GM23338 (cell line): ENCODE measurements at regions not wholly inside any gene's neighbourhood (a gene's known extent, or its start where the extent isn't known, plus 50 kb on each side); places are given as distances from the start of the nearest gene placed in this dataset.
"Not testable (repeated sequence)": the region's sequence is repeated elsewhere in the genome, so short reads cannot be mapped to it uniquely, and the experiment has no call there.

Experiments used
- CREB1 ChIP-seq: fragments of 250-450 bp; sonication (Bioruptor Pico); IDR thresholded peaks from 2 replicates; pipeline ENCODE4 v1.5.0; 2020; ENCODE audit warnings: low read depth, mild to moderate bottlenecking, moderate library complexity
- EZH2 ChIP-seq: fragments of 200-600 bp; sonication (generic); IDR thresholded peaks from one replicate; pipeline ENCODE4 v1.8.0; 2017; ENCODE audit warnings: antibody characterized with exemption, mild to moderate bottlenecking, low read depth; ENCODE audit not compliant: unreplicated experiment
- EZH2phosphoT487 ChIP-seq: fragments of 200-600 bp; sonication (generic); IDR thresholded peaks from one replicate; pipeline ENCODE4 v1.8.1; 2018; ENCODE audit warnings: antibody characterized with exemption; ENCODE audit not compliant: unreplicated experiment
- NANOG ChIP-seq: IDR thresholded peaks from 2 replicates; pipeline ENCODE4 v1.6.1; 2016; ENCODE audit warnings: antibody characterized with exemption, borderline replicate concordance
- POLR2AphosphoS5 ChIP-seq: IDR thresholded peaks from 2 replicates; pipeline ENCODE4 v1.6.1; 2016; ENCODE audit warnings: antibody characterized with exemption, low read depth
- STAT1 ChIP-seq: IDR thresholded peaks from one replicate; pipeline ENCODE4 v1.6.1; 2016; ENCODE audit warnings: antibody characterized with exemption; ENCODE audit not compliant: unreplicated experiment
- TF ChIP-seq, protein P1 (sequence below), 2 experiments: fragments of 200-600 bp in 1 of 2; sonication (generic) in 1 of 2; conservative IDR thresholded peaks; 2 replicates each; pipeline versions ENCODE4 v1.5.1 to v1.6.1; 2016 to 2017; ENCODE audit warnings: antibody characterized with exemption in 2 of 2, low read depth in 2 of 2, mild to moderate bottlenecking in 2 of 2, moderate library complexity in 1 of 2
- TF ChIP-seq, protein P2 (sequence below): IDR thresholded peaks from one replicate; pipeline ENCODE4 v1.6.1; 2018; ENCODE audit warnings: antibody characterized with exemption; ENCODE audit not compliant: unreplicated experiment

DNA sequence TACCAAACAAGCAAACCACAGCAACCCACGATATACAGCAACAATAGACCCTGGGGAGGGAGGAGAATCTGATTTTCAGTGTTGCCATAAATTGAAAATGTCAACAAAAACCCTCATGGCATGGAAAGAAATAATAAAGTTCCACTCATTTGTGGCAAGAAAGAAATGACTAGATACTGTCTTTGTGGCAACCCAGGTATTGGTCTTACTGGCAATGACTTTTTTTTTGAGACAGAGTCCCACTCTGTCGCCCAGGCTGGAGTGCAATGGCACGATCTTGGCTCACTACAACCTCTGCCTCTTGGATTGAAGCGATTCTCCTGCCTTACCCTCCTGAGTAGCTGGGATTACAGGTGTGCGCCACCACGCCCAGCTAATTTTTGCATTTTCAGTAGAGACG, 204.0 kb downstream of the NPIPA7 start:
- TF ChIP-seq, protein P1, sequence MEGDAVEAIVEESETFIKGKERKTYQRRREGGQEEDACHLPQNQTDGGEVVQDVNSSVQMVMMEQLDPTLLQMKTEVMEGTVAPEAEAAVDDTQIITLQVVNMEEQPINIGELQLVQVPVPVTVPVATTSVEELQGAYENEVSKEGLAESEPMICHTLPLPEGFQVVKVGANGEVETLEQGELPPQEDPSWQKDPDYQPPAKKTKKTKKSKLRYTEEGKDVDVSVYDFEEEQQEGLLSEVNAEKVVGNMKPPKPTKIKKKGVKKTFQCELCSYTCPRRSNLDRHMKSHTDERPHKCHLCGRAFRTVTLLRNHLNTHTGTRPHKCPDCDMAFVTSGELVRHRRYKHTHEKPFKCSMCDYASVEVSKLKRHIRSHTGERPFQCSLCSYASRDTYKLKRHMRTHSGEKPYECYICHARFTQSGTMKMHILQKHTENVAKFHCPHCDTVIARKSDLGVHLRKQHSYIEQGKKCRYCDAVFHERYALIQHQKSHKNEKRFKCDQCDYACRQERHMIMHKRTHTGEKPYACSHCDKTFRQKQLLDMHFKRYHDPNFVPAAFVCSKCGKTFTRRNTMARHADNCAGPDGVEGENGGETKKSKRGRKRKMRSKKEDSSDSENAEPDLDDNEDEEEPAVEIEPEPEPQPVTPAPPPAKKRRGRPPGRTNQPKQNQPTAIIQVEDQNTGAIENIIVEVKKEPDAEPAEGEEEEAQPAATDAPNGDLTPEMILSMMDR (conservative IDR thresholded peaks at IDR 0.05; ENCODE audit: low read depth in 2 of 2) = not testable (repeated sequence)
- not testable (repeated sequence) for TF ChIP-seq POLR2AphosphoS5; EZH2; EZH2phosphoT487; CREB1 (CRISPR knock-in tag); NANOG; STAT1
- TF ChIP-seq, protein P2, sequence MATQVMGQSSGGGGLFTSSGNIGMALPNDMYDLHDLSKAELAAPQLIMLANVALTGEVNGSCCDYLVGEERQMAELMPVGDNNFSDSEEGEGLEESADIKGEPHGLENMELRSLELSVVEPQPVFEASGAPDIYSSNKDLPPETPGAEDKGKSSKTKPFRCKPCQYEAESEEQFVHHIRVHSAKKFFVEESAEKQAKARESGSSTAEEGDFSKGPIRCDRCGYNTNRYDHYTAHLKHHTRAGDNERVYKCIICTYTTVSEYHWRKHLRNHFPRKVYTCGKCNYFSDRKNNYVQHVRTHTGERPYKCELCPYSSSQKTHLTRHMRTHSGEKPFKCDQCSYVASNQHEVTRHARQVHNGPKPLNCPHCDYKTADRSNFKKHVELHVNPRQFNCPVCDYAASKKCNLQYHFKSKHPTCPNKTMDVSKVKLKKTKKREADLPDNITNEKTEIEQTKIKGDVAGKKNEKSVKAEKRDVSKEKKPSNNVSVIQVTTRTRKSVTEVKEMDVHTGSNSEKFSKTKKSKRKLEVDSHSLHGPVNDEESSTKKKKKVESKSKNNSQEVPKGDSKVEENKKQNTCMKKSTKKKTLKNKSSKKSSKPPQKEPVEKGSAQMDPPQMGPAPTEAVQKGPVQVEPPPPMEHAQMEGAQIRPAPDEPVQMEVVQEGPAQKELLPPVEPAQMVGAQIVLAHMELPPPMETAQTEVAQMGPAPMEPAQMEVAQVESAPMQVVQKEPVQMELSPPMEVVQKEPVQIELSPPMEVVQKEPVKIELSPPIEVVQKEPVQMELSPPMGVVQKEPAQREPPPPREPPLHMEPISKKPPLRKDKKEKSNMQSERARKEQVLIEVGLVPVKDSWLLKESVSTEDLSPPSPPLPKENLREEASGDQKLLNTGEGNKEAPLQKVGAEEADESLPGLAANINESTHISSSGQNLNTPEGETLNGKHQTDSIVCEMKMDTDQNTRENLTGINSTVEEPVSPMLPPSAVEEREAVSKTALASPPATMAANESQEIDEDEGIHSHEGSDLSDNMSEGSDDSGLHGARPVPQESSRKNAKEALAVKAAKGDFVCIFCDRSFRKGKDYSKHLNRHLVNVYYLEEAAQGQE = not testable (repeated sequence)
